ENCODE measurements at regions not wholly inside any gene's neighbourhood (a gene's known extent, or its start where the extent isn't known, plus 50 kb on each side); places are given as distances from the start of the nearest gene placed in this dataset.

DNA sequence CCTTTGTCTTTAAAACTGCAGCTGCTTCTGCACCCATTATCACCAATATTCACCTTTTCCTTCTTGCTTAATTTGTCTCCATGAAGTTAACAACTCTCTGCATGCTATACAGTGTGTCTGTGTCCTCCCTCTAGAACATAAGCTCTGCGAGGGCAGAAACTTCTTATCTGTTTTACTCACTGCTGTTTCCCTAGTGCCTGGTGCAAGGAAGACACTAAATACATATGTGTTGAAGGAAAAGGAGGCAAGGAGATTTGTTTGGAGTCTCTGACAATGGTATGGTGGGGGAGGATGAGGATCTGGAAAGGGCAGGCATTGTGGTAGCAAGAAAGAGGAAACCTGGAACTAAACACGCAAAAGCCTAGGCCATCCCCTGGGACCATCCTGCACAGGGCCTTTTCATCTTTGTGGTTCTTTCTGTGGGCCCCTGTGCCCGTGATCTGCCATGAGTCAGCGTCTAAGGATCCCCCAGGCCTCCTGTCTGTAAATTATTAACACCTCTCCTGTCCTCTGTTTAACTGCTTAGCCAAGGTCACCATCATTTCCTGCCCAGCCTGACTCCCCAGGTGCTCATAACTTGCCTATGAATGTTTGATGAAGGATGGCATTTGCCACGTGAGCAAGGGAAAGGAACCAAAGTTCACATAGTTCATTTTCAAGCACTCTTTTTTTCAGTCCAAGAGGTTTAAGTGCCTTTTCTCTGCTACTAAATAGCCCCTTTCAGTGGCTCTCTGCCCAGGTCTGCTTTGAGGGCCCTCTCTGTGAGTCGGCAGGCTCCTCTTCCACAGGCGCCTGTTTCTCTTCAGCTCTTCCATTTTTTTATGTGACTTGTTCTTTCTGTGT lies 131.1 kb downstream of the RASSF10 start (continued):
- TF ChIP-seq IRX3 (CRISPR knock-in tag; IDR thresholded peaks at IDR 0.05; ENCODE audit: borderline replicate concordance, low read depth) (no peak), BORCS8-MEF2B (CRISPR knock-in tag; IDR thresholded peaks at IDR 0.05) (no peak), ZNF552 (CRISPR knock-in tag; IDR thresholded peaks at IDR 0.05; ENCODE audit: borderline replicate concordance) (no peak), ZNF616 (CRISPR knock-in tag; IDR thresholded peaks at IDR 0.05; ENCODE audit: low read depth) (no peak), ZNF546 (CRISPR knock-in tag; conservative IDR thresholded peaks at IDR 0.05) (no peak), ELF4 (CRISPR knock-in tag; IDR thresholded peaks at IDR 0.05; ENCODE audit: borderline replicate concordance) (0 out of 2 replicates have a peak, but pooled peaks have one; percentile 4), HDAC2 (CRISPR knock-in tag; IDR thresholded peaks at IDR 0.05) (peak; percentile 93), PHF20 (CRISPR knock-in tag; IDR thresholded peaks at IDR 0.05) (peak; percentile 34; the same call in 1 of the 2 replicates)
- TF ChIP-seq, protein P1, sequence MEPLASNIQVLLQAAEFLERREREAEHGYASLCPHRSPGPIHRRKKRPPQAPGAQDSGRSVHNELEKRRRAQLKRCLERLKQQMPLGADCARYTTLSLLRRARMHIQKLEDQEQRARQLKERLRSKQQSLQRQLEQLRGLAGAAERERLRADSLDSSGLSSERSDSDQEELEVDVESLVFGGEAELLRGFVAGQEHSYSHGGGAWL (CRISPR knock-in tag; IDR thresholded peaks at IDR 0.05), result no peak; the same call in 1 of the 2 replicates
- TF ChIP-seq, protein P2, sequence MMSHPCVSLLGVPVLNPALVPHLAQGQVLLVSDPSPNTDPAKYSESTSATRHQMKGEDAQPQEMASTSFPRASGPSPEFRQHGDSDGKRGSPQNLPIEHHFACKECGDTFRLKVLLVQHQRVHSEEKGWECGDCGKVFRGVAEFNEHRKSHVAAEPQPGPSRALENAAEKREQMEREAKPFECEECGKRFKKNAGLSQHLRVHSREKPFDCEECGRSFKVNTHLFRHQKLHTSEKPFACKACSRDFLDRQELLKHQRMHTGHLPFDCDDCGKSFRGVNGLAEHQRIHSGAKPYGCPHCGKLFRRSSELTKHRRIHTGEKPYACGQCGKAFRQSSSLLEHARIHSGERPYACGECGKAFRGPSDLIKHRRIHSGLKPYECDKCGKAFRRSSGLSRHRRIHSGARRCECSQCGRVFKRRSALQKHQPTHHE (CRISPR knock-in tag; IDR thresholded peaks at IDR 0.05; ENCODE audit: borderline replicate concordance), result no peak
- TF ChIP-seq, protein P3, sequence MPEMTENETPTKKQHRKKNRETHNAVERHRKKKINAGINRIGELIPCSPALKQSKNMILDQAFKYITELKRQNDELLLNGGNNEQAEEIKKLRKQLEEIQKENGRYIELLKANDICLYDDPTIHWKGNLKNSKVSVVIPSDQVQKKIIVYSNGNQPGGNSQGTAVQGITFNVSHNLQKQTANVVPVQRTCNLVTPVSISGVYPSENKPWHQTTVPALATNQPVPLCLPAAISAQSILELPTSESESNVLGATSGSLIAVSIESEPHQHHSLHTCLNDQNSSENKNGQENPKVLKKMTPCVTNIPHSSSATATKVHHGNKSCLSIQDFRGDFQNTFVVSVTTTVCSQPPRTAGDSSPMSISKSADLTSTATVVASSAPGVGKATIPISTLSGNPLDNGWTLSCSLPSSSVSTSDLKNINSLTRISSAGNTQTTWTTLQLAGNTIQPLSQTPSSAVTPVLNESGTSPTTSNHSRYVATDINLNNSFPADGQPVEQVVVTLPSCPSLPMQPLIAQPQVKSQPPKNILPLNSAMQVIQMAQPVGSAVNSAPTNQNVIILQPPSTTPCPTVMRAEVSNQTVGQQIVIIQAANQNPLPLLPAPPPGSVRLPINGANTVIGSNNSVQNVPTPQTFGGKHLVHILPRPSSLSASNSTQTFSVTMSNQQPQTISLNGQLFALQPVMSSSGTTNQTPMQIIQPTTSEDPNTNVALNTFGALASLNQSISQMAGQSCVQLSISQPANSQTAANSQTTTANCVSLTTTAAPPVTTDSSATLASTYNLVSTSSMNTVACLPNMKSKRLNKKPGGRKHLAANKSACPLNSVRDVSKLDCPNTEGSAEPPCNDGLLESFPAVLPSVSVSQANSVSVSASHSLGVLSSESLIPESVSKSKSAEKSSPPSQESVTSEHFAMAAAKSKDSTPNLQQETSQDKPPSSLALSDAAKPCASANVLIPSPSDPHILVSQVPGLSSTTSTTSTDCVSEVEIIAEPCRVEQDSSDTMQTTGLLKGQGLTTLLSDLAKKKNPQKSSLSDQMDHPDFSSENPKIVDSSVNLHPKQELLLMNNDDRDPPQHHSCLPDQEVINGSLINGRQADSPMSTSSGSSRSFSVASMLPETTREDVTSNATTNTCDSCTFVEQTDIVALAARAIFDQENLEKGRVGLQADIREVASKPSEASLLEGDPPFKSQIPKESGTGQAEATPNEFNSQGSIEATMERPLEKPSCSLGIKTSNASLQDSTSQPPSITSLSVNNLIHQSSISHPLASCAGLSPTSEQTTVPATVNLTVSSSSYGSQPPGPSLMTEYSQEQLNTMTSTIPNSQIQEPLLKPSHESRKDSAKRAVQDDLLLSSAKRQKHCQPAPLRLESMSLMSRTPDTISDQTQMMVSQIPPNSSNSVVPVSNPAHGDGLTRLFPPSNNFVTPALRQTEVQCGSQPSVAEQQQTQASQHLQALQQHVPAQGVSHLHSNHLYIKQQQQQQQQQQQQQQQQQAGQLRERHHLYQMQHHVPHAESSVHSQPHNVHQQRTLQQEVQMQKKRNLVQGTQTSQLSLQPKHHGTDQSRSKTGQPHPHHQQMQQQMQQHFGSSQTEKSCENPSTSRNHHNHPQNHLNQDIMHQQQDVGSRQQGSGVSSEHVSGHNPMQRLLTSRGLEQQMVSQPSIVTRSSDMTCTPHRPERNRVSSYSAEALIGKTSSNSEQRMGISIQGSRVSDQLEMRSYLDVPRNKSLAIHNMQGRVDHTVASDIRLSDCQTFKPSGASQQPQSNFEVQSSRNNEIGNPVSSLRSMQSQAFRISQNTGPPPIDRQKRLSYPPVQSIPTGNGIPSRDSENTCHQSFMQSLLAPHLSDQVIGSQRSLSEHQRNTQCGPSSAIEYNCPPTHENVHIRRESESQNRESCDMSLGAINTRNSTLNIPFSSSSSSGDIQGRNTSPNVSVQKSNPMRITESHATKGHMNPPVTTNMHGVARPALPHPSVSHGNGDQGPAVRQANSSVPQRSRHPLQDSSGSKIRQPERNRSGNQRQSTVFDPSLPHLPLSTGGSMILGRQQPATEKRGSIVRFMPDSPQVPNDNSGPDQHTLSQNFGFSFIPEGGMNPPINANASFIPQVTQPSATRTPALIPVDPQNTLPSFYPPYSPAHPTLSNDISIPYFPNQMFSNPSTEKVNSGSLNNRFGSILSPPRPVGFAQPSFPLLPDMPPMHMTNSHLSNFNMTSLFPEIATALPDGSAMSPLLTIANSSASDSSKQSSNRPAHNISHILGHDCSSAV (CRISPR knock-in tag; IDR thresholded peaks at IDR 0.05; ENCODE audit: borderline replicate concordance), result no peak
- TF ChIP-seq, protein P4, sequence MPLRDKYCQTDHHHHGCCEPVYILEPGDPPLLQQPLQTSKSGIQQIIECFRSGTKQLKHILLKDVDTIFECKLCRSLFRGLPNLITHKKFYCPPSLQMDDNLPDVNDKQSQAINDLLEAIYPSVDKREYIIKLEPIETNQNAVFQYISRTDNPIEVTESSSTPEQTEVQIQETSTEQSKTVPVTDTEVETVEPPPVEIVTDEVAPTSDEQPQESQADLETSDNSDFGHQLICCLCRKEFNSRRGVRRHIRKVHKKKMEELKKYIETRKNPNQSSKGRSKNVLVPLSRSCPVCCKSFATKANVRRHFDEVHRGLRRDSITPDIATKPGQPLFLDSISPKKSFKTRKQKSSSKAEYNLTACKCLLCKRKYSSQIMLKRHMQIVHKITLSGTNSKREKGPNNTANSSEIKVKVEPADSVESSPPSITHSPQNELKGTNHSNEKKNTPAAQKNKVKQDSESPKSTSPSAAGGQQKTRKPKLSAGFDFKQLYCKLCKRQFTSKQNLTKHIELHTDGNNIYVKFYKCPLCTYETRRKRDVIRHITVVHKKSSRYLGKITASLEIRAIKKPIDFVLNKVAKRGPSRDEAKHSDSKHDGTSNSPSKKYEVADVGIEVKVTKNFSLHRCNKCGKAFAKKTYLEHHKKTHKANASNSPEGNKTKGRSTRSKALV (CRISPR knock-in tag; IDR thresholded peaks at IDR 0.05), result no peak; the same call in 1 of the 2 replicates
- TF ChIP-seq, protein P5, sequence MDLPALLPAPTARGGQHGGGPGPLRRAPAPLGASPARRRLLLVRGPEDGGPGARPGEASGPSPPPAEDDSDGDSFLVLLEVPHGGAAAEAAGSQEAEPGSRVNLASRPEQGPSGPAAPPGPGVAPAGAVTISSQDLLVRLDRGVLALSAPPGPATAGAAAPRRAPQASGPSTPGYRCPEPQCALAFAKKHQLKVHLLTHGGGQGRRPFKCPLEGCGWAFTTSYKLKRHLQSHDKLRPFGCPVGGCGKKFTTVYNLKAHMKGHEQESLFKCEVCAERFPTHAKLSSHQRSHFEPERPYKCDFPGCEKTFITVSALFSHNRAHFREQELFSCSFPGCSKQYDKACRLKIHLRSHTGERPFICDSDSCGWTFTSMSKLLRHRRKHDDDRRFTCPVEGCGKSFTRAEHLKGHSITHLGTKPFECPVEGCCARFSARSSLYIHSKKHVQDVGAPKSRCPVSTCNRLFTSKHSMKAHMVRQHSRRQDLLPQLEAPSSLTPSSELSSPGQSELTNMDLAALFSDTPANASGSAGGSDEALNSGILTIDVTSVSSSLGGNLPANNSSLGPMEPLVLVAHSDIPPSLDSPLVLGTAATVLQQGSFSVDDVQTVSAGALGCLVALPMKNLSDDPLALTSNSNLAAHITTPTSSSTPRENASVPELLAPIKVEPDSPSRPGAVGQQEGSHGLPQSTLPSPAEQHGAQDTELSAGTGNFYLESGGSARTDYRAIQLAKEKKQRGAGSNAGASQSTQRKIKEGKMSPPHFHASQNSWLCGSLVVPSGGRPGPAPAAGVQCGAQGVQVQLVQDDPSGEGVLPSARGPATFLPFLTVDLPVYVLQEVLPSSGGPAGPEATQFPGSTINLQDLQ (CRISPR knock-in tag; IDR thresholded peaks at IDR 0.05), result 0 out of 2 replicates have a peak, but pooled peaks have one; percentile 68

All from HepG2 (cell line).